Pancreas (tissue), 10 donors: ENCODE measurements at regions not wholly inside any gene's neighbourhood (a gene's known extent, or its start where the extent isn't known, plus 50 kb on each side); places are given as distances from the start of the nearest gene placed in this dataset.
A peak's percentile ranks its signal among the peaks of the same experiment; 100 is the strongest.

Experiments
- ATAC-seq, 4 donors: fragments of 200-7000 bp; cut with Tn5 transposase; one replicate each; pipeline versions ENCODE4 v1.8.0 to v1.9.1; 2020; ENCODE audit warnings: mild to moderate bottlenecking in 4 of 4, moderate library complexity in 4 of 4
- DNase-seq, 6 donors: peaks; one replicate each; pipeline ENCODE4 v3.0.0-alpha.2; 2020
- FAIRE-seq: peaks from 2 replicates; lab custom pipeline; 2012; peaks lifted over from hg19 to GRCh38; lab: Jason Lieb, UNC
- H3K27ac ChIP-seq, 4 donors: fragments of 200-600 bp; sonication (generic); 1 replicate in 3 of 4; 2 replicates in 1 of 4; pipeline versions ENCODE4 v1.5.0 to v1.8.0; 2020
- H3K27me3 ChIP-seq, 4 donors: fragments of 200-600 bp; one replicate each; pipeline ENCODE4 v1.8.0; 2021
- H3K36me3 ChIP-seq, 3 donors: fragments of 200-600 bp; sonication (generic) in 1 of 3; one replicate each; pipeline versions ENCODE4 v1.5.0 to v1.8.0; 2020 to 2021
- H3K4me1 ChIP-seq, 3 donors: fragments of 200-600 bp; one replicate each; pipeline ENCODE4 v1.8.0; 2021
- H3K4me3 ChIP-seq, 4 donors: fragments of 200-600 bp; sonication (generic) in 2 of 4; one replicate each; pipeline versions ENCODE4 v1.5.0 to v1.8.0; 2020 to 2021
- H3K9me3 ChIP-seq, 4 donors: fragments of 200-600 bp; one replicate each; pipeline ENCODE4 v1.8.0; 2021
- CTCF ChIP-seq, 4 donors: fragments of 200-600 bp; sonication (generic) in 3 of 4; IDR thresholded peaks; one replicate each; pipeline versions ENCODE4 v1.5.0 to v1.8.0; 2021; ENCODE audit warnings: antibody characterized with exemption in 4 of 4
- WGBS, 2 donors: extraction: QIAGEN DNeasy Blood & Tissue Kit; methylation state at CpG; one replicate each; pipeline ENCODE4 v1.1.7; 2013; 5-methylcytosine and 5-hydroxymethylcytosine counted together
- intact Hi-C, 3 donors: fragments of 100-400 bp; cut with DNase I; formaldehyde crosslinking; loops; one replicate each; pipeline versions ENCODE4 v1.11.1 to v1.14.2; 2022
- donor health status: healthy with polysubstance abuse.
- donor health status: DM: no; HTN: no; CAD: no; lungs with moderate emphysema.
- donor health status: DM: no; HTN: no; CAD: no.
- donor health status: control.
- donor health status: control.
- donor health status: Bipolar disorder and iron deficiency.
- donor health status: DM: yes; HTN: yes; CAD: no.
- donor health status: DM: no; HTN: no; CAD: no.
- donor health status: DM: no; HTN: no; CAD: no.
- donor health status: DM: yes; HTN: yes; CAD: no.

- no peak for TF ChIP-seq CTCF (IDR thresholded peaks at IDR 0.05)
- 48 to 52% methylated on average over 2 of the region's 2 CpGs for WGBS, 2 donors
- ATAC-seq (peak in 1 of 4 donors; percentile 16), FAIRE-seq (no peak), DNase-seq (no peak)
- Histone ChIP-seq H3K27me3 (no peaks in the 10 kb centered on the region), H3K27ac (no peak overlapping the region), H3K36me3 (no peaks in the 10 kb centered on the region), H3K9me3 (no peaks in the 10 kb centered on the region), H3K4me1 (peaks cover 6 to 11% (median 8%) of the 10 kb centered on the region in 3 donors), H3K4me3 (no peak overlapping the region)
- intact Hi-C loops: no loop called here
Measured at GRCh38 chr5:136528481-136529030, 163.2 kb upstream of the TRPC7 start.

GRCh38 chr5:136527311-136527710 is 162.0 kb upstream of the TRPC7 start:
- H3K4me1 ChIP-seq: peaks cover 6 to 11% (median 8%) of the 10 kb centered on the region in 3 donors
- H3K27me3 ChIP-seq: no peaks in the 10 kb centered on the region
- no peaks in the 10 kb centered on the region for H3K9me3 ChIP-seq
- no peak for ATAC-seq
- H3K27ac ChIP-seq: no peak overlapping the region
- no peak for DNase-seq
- FAIRE-seq: no peak
- intact Hi-C loops: no loop called here
- no peaks in the 10 kb centered on the region for H3K36me3 ChIP-seq
- no peak overlapping the region for H3K4me3 ChIP-seq
- no peak for TF ChIP-seq CTCF (IDR thresholded peaks at IDR 0.05)
- 79 to 82% methylated on average over 4 of the region's 4 CpGs for WGBS, 2 donors

- H3K27ac ChIP-seq: no peak overlapping the region
- no peak for ATAC-seq
- no peak for FAIRE-seq
- no peak for TF ChIP-seq CTCF (IDR thresholded peaks at IDR 0.05)
- no peak overlapping the region for H3K4me3 ChIP-seq
- 73 to 80% methylated on average over 5 of the region's 5 CpGs for WGBS, 2 donors
- peaks cover 6 to 11% (median 8%) of the 10 kb centered on the region in 3 donors for H3K4me1 ChIP-seq
- H3K27me3 ChIP-seq: no peaks in the 10 kb centered on the region
- no peaks in the 10 kb centered on the region for H3K36me3 ChIP-seq
- DNase-seq: no peak
- intact Hi-C loops: no loop called here
- H3K9me3 ChIP-seq: no peaks in the 10 kb centered on the region
Measured at GRCh38 chr5:136526791-136527190, 161.4 kb upstream of the TRPC7 start.

- FAIRE-seq (no peak), ATAC-seq (no peak), DNase-seq (no peak)
- no peak for TF ChIP-seq CTCF (IDR thresholded peaks at IDR 0.05)
- H3K9me3 ChIP-seq: no peaks in the 10 kb centered on the region
- H3K4me1 ChIP-seq: peaks cover 6 to 11% (median 8%) of the 10 kb centered on the region in 3 donors
- intact Hi-C loops: no loop called here
- no peaks in the 10 kb centered on the region for H3K27me3 ChIP-seq
- 86% methylated on average over 4 of the region's 4 CpGs for WGBS, 2 donors
- no peaks in the 10 kb centered on the region for H3K36me3 ChIP-seq
- H3K27ac ChIP-seq: no peak overlapping the region
- no peak overlapping the region for H3K4me3 ChIP-seq
Measured at GRCh38 chr5:136526021-136526420, 160.7 kb upstream of the TRPC7 start.

GRCh38 chr5:136525597-136525996 is 160.3 kb upstream of the TRPC7 start:
- Histone ChIP-seq H3K27ac (no peak overlapping the region), H3K27me3 (no peaks in the 10 kb centered on the region), H3K4me1 (peaks cover 6 to 11% (median 8%) of the 10 kb centered on the region in 3 donors), H3K9me3 (no peaks in the 10 kb centered on the region), H3K36me3 (no peaks in the 10 kb centered on the region), H3K4me3 (no peak overlapping the region)
- no peak for ATAC-seq
- no peak for FAIRE-seq
- TF ChIP-seq CTCF (IDR thresholded peaks at IDR 0.05): no peak
- intact Hi-C loops: no loop called here
- DNase-seq: no peak
- 52 to 54% methylated on average over 2 of the region's 2 CpGs for WGBS, 2 donors
